WERI-Rb-1 (cell line): ENCODE measurements at regions not wholly inside any gene's neighbourhood (a gene's known extent, or its start where the extent isn't known, plus 50 kb on each side); places are given as distances from the start of the nearest gene placed in this dataset.
A peak's percentile ranks its signal among the peaks of the same experiment; 100 is the strongest.

Experiments used
- DNase-seq: peaks from one replicate; pipeline ENCODE4 v3.0.0-alpha.2; 2020
- H3K27ac ChIP-seq: fragments of 250-450 bp; sonication (Bioruptor Pico); 2 replicates; pipeline ENCODE4 v1.5.1; 2020; ENCODE audit warnings: mild to moderate bottlenecking, moderate library complexity
- H3K27me3 ChIP-seq: fragments of 250-450 bp; sonication (Bioruptor Pico); 2 replicates; pipeline ENCODE4 v1.5.1; 2021; ENCODE audit warnings: mild to moderate bottlenecking, low read depth, moderate library complexity; ENCODE audit not compliant: insufficient read depth, severe bottlenecking
- H3K36me3 ChIP-seq: fragments of 250-450 bp; sonication (Bioruptor Pico); 2 replicates; pipeline ENCODE4 v1.5.1; 2020; ENCODE audit warnings: mild to moderate bottlenecking, moderate library complexity
- H3K4me3 ChIP-seq: 2 replicates; pipeline ENCODE4 v1.5.1; 2011; ENCODE audit warnings: low read depth, mild to moderate bottlenecking, control low read depth, low read length
- H3K9me3 ChIP-seq: fragments of 250-450 bp; sonication (Bioruptor Pico); 2 replicates; pipeline ENCODE4 v1.5.1; 2021; ENCODE audit warnings: mild to moderate bottlenecking, moderate library complexity; ENCODE audit not compliant: severe bottlenecking
- TF ChIP-seq, protein P1 (sequence below): IDR thresholded peaks from 2 replicates; pipeline ENCODE4 v1.5.1; 2011; ENCODE audit warnings: low read depth, mild to moderate bottlenecking, control low read depth, inconsistent platforms, low read length

DNA sequence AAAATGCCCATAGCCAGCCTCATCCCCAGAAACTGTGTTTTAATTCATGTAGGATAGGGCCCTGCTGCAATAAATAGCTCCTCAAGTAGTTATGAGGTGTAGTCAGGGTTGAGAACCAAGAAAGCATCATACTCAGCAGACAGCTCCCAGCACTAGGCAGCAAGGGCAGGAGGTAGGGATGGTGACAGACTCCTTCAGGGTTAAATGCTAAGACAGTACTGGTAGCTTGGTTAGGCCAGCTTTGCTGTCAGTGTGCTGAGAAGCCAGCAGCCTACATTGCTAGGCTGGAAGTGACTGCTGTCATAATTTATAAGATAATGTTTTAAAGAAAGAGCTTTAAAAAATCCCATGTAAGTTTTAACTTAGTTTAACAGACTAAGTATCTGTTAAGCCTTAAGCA is 113.9 kb upstream of the IMMP2L start:
- Histone ChIP-seq H3K27ac (no peak overlapping the region; the same call in 1 of the 2 replicates), H3K36me3 (no peaks in the 10 kb centered on the region), H3K27me3 (no peaks in the 10 kb centered on the region), H3K9me3 (no peaks in the 10 kb centered on the region), H3K4me3 (no peak overlapping the region)
- peak; percentile 69 for DNase-seq
- TF ChIP-seq, protein P1, sequence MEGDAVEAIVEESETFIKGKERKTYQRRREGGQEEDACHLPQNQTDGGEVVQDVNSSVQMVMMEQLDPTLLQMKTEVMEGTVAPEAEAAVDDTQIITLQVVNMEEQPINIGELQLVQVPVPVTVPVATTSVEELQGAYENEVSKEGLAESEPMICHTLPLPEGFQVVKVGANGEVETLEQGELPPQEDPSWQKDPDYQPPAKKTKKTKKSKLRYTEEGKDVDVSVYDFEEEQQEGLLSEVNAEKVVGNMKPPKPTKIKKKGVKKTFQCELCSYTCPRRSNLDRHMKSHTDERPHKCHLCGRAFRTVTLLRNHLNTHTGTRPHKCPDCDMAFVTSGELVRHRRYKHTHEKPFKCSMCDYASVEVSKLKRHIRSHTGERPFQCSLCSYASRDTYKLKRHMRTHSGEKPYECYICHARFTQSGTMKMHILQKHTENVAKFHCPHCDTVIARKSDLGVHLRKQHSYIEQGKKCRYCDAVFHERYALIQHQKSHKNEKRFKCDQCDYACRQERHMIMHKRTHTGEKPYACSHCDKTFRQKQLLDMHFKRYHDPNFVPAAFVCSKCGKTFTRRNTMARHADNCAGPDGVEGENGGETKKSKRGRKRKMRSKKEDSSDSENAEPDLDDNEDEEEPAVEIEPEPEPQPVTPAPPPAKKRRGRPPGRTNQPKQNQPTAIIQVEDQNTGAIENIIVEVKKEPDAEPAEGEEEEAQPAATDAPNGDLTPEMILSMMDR: no peak

DNA sequence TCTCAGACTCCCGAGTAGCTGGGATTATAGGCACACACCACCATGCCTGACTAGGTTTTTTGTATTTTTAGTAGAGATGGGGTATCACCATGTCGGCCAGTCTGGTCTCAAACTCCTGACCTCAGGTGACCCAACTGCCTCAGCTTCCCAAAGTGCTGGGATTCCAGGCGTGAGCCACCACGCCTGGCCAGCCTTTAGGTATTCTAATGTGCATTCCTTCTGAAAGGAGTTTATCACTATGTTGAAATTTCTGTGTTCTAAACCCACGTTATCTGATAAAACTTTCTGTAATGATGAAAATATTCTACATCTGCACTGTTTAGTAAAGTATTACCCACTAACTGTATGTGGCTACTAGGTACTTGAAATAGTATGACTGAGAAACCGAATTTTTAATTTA is 110.6 kb upstream of the IMMP2L start:
- TF ChIP-seq, protein P1: no peak
- H3K9me3 ChIP-seq: no peaks in the 10 kb centered on the region
- H3K27ac ChIP-seq: no peak overlapping the region
- no peak overlapping the region for H3K4me3 ChIP-seq
- H3K27me3 ChIP-seq: no peaks in the 10 kb centered on the region
- H3K36me3 ChIP-seq: no peaks in the 10 kb centered on the region
- no peak for DNase-seq

DNA sequence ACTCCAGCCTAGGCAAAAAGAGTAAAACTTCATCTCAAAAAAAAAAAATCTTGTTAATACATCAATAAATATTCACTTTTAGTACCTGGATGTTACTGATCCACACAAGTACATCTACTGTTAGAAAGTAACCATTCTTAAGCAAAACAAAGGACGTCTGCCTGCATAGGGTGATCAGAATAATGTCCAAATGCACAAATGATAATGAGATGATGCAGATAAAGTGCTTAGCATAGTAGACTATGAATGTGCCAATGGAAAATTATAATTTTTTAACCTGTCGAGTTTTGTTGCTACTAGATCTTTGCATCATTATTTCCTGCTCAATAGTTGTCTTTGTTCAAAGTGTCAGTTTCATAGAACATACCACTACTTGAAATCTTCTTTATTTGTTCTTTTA is 109.6 kb upstream of the IMMP2L start:
- no peak for DNase-seq
- Histone ChIP-seq H3K36me3 (no peaks in the 10 kb centered on the region), H3K27me3 (no peaks in the 10 kb centered on the region), H3K4me3 (no peak overlapping the region), H3K27ac (no peak overlapping the region), H3K9me3 (no peaks in the 10 kb centered on the region)
- TF ChIP-seq, protein P1: no peak

DNA sequence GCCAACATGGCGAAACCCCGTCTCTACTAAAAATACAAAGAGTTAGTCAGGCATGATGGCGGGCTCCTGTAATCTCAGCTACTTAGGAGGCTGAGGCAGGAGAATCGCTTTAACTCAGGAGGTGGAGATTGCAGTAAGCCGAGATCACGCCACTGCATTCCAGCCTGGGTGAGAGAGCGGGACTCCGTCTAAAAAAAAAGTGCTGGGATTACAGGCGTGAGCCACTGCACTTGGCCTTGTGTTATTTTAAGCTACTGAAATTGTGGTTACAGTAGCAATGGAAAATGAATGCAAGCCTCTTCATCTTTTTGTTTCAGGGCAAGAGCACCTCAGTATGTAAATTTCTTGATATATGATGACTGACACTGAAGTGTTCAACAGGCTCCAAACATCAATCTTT is 106.4 kb upstream of the IMMP2L start:
- H3K36me3 ChIP-seq: no peaks in the 10 kb centered on the region
- H3K27me3 ChIP-seq: no peaks in the 10 kb centered on the region
- TF ChIP-seq, protein P1: no peak
- H3K27ac ChIP-seq: no peak overlapping the region
- no peak for DNase-seq
- H3K9me3 ChIP-seq: no peaks in the 10 kb centered on the region
- no peak overlapping the region for H3K4me3 ChIP-seq

DNA sequence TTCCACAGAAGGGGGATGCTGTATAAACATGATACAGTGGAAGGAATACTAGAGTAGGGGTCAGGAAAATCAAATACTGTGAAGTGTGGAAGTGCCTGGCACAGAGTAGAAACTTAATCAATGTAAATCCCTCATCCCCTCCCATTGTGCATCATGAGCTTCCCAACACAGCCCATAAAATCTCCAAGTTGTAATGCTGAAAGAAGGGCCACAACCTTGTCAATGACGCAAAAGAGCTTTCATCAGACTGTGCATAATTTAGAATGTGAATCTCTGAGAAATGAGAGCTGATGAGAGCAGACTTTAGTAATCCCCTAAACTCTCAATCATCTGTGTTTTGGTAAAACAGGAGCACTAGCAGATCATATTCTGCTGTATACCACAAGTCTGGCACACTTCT is 105.2 kb upstream of the IMMP2L start:
- H3K27me3 ChIP-seq: no peaks in the 10 kb centered on the region
- H3K9me3 ChIP-seq: no peaks in the 10 kb centered on the region
- TF ChIP-seq, protein P1: no peak
- no peak overlapping the region for H3K27ac ChIP-seq
- no peaks in the 10 kb centered on the region for H3K36me3 ChIP-seq
- H3K4me3 ChIP-seq: no peak overlapping the region
- no peak for DNase-seq

DNA sequence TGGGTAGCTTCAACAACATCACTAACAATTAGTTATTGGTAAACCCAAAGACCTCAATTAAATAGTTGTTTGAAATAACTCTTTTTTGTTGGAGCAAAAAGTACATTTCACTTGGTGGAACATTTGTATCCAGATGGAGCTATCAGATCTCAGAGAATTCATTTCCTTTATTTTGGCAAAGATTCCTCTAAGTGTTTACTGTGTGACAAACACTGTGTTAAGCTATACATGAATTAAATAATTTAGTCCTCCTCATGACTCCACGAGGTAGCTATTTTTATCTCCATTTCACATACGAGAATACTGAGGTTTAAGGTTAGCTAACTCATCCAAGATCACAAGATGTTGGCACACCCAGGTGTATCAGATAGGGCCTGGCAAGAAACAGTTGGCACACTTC is 104.0 kb upstream of the IMMP2L start:
- Histone ChIP-seq H3K36me3 (no peaks in the 10 kb centered on the region), H3K9me3 (no peaks in the 10 kb centered on the region), H3K4me3 (no peak overlapping the region), H3K27me3 (no peaks in the 10 kb centered on the region), H3K27ac (no peak overlapping the region)
- no peak for DNase-seq
- TF ChIP-seq, protein P1: no peak
